ENCODE measurements at regions not wholly inside any gene's neighbourhood (a gene's known extent, or its start where the extent isn't known, plus 50 kb on each side); places are given as distances from the start of the nearest gene placed in this dataset.
"Not testable (repeated sequence)": the region's sequence is repeated elsewhere in the genome, so short reads cannot be mapped to it uniquely, and the experiment has no call there.

- no peaks in the 10 kb centered on the region for H3K9me3 ChIP-seq
- H3K27me3 ChIP-seq: no peaks in the 10 kb centered on the region
- no peaks in the 10 kb centered on the region for H3K36me3 ChIP-seq
- peaks cover 5% of the 10 kb centered on the region for H3K4me1 ChIP-seq
- no peak for TF ChIP-seq CTCF (IDR thresholded peaks at IDR 0.05; ENCODE audit: low read depth, low read length)
- H3K4me3 ChIP-seq (ENCODE audit: low read depth, low read length): no peak overlapping the region
- no peak for DNase-seq
These were observed 223.9 kb downstream of the SREK1 start for GRCh38 chr5:66367814-66368541.

- Histone ChIP-seq H3K4me3 (ENCODE audit: low read depth, low read length) (no peak overlapping the region), H3K36me3 (no peaks in the 10 kb centered on the region), H3K9me3 (no peaks in the 10 kb centered on the region), H3K4me1 (no peaks in the 10 kb centered on the region; the same call in 1 of the 2 replicates), H3K27me3 (no peaks in the 10 kb centered on the region)
- no peak for TF ChIP-seq CTCF (IDR thresholded peaks at IDR 0.05; ENCODE audit: low read depth, low read length)
- no peak for DNase-seq
These were observed 224.7 kb downstream of the SREK1 start for GRCh38 chr5:66368811-66369210.

GRCh38 chr5:66377747-66378146, 218.4 kb upstream of the MAST4 start:
- H3K4me3 ChIP-seq (ENCODE audit: low read depth, low read length): no peak overlapping the region
- no peaks in the 10 kb centered on the region for H3K9me3 ChIP-seq
- no peaks in the 10 kb centered on the region for H3K27me3 ChIP-seq
- H3K4me1 ChIP-seq: no peaks in the 10 kb centered on the region
- H3K36me3 ChIP-seq: no peaks in the 10 kb centered on the region
- TF ChIP-seq CTCF (IDR thresholded peaks at IDR 0.05; ENCODE audit: low read depth, low read length): no peak
- DNase-seq: no peak

GRCh38 chr5:66378407-66378806, 217.8 kb upstream of the MAST4 start:
- Histone ChIP-seq H3K27me3 (no peaks in the 10 kb centered on the region), H3K4me3 (ENCODE audit: low read depth, low read length) (no peak overlapping the region), H3K36me3 (no peaks in the 10 kb centered on the region), H3K9me3 (no peaks in the 10 kb centered on the region), H3K4me1 (no peaks in the 10 kb centered on the region)
- TF ChIP-seq CTCF (IDR thresholded peaks at IDR 0.05; ENCODE audit: low read depth, low read length): no peak
- no peak for DNase-seq

GRCh38 chr5:66382152-66382551, 214.0 kb upstream of the MAST4 start:
- H3K27me3 ChIP-seq: no peaks in the 10 kb centered on the region
- no peak overlapping the region for H3K4me3 ChIP-seq (ENCODE audit: low read depth, low read length)
- TF ChIP-seq CTCF (IDR thresholded peaks at IDR 0.05; ENCODE audit: low read depth, low read length): no peak
- no peaks in the 10 kb centered on the region for H3K36me3 ChIP-seq
- no peaks in the 10 kb centered on the region for H3K4me1 ChIP-seq
- H3K9me3 ChIP-seq: no peaks in the 10 kb centered on the region
- no peak for DNase-seq

GRCh38 chr5:66405145-66405544, 191.0 kb upstream of the MAST4 start:
- not testable (repeated sequence) for H3K27me3 ChIP-seq; H3K4me3 ChIP-seq (ENCODE audit: low read depth, low read length); H3K9me3 ChIP-seq; DNase-seq; H3K36me3 ChIP-seq
- H3K4me1 ChIP-seq: peaks cover 10% of the 10 kb centered on the region

All from BE2C (cell line).